ENCODE measurements at regions not wholly inside any gene's neighbourhood (a gene's known extent, or its start where the extent isn't known, plus 50 kb on each side); places are given as distances from the start of the nearest gene placed in this dataset.

DNA sequence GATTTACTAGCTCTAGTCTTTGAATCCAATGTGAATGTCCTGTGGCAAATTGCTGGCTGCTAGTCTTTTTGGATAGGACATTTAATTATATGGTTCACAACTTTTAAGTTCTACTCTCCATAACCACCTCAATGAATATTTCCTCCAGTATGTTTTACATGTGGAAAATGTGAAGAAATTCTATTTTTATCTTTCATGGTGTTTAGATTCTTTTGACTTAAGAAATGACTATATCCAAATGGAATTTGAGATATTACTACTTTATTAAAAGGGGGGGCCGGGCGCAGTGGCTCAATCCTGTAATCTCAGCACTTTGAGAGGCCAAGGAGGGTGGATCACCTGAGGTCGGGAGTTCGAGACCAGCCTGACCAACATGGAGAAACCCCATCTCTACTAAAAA, 202.0 kb downstream of the ARL4A start:
- no peak for ATAC-seq
- TF ChIP-seq PPARA (CRISPR knock-in tag; IDR thresholded peaks at IDR 0.05; ENCODE audit: borderline replicate concordance) (no peak), CREB5 (CRISPR knock-in tag; IDR thresholded peaks at IDR 0.05; ENCODE audit: low read depth) (no peak), ZNF70 (CRISPR knock-in tag; IDR thresholded peaks at IDR 0.05) (no peak)

GRCh38 chr7:12890586-12890985, 203.2 kb downstream of the ARL4A start:
- TF ChIP-seq POU6F1 (CRISPR knock-in tag; IDR thresholded peaks at IDR 0.05; ENCODE audit: borderline replicate concordance, low read depth) = no peak
- no peak for TF ChIP-seq ZFP30 (CRISPR knock-in tag; IDR thresholded peaks at IDR 0.05)
- TF ChIP-seq RARB (CRISPR knock-in tag; IDR thresholded peaks at IDR 0.05) = no peak
- no peak for TF ChIP-seq ZNF565 (CRISPR knock-in tag; conservative IDR thresholded peaks at IDR 0.05; ENCODE audit: low read depth)
- TF ChIP-seq ARNTL (CRISPR knock-in tag; IDR thresholded peaks at IDR 0.05; ENCODE audit: borderline replicate concordance, low read depth) = no peak
- no peak for TF ChIP-seq TOX (CRISPR knock-in tag; IDR thresholded peaks at IDR 0.05; ENCODE audit: borderline replicate concordance)
- TF ChIP-seq ZFP3 (CRISPR knock-in tag; IDR thresholded peaks at IDR 0.05) = no peak
- TF ChIP-seq ZNF70 (CRISPR knock-in tag; IDR thresholded peaks at IDR 0.05) = no peak
- no peak for TF ChIP-seq ISL1 (CRISPR knock-in tag; IDR thresholded peaks at IDR 0.05)
- no peak for TF ChIP-seq BACH2 (CRISPR knock-in tag; IDR thresholded peaks at IDR 0.05; ENCODE audit: borderline replicate concordance)
- TF ChIP-seq GLIS3 (CRISPR knock-in tag; IDR thresholded peaks at IDR 0.05) = no peak
- no peak for TF ChIP-seq ZC3H10 (CRISPR knock-in tag; IDR thresholded peaks at IDR 0.05)

GRCh38 chr7:12893292-12893691, 205.9 kb downstream of the ARL4A start:
- no peak for ATAC-seq
- TF ChIP-seq ESRRG (CRISPR knock-in tag; IDR thresholded peaks at IDR 0.05) = no peak
- no peak for TF ChIP-seq PATZ1 (CRISPR knock-in tag; IDR thresholded peaks at IDR 0.05; ENCODE audit: borderline replicate concordance)
- no peak for TF ChIP-seq ZFP30 (CRISPR knock-in tag; IDR thresholded peaks at IDR 0.05)
- no peak for TF ChIP-seq SNAI2 (CRISPR knock-in tag; IDR thresholded peaks at IDR 0.05)
- TF ChIP-seq, protein P1, sequence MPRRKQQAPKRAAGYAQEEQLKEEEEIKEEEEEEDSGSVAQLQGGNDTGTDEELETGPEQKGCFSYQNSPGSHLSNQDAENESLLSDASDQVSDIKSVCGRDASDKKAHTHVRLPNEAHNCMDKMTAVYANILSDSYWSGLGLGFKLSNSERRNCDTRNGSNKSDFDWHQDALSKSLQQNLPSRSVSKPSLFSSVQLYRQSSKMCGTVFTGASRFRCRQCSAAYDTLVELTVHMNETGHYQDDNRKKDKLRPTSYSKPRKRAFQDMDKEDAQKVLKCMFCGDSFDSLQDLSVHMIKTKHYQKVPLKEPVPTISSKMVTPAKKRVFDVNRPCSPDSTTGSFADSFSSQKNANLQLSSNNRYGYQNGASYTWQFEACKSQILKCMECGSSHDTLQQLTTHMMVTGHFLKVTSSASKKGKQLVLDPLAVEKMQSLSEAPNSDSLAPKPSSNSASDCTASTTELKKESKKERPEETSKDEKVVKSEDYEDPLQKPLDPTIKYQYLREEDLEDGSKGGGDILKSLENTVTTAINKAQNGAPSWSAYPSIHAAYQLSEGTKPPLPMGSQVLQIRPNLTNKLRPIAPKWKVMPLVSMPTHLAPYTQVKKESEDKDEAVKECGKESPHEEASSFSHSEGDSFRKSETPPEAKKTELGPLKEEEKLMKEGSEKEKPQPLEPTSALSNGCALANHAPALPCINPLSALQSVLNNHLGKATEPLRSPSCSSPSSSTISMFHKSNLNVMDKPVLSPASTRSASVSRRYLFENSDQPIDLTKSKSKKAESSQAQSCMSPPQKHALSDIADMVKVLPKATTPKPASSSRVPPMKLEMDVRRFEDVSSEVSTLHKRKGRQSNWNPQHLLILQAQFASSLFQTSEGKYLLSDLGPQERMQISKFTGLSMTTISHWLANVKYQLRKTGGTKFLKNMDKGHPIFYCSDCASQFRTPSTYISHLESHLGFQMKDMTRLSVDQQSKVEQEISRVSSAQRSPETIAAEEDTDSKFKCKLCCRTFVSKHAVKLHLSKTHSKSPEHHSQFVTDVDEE (CRISPR knock-in tag; IDR thresholded peaks at IDR 0.05) = no peak
- TF ChIP-seq GLIS3 (CRISPR knock-in tag; IDR thresholded peaks at IDR 0.05) = no peak
- no peak for TF ChIP-seq ISL1 (CRISPR knock-in tag; IDR thresholded peaks at IDR 0.05)
- no peak for TF ChIP-seq POU6F1 (CRISPR knock-in tag; IDR thresholded peaks at IDR 0.05; ENCODE audit: borderline replicate concordance, low read depth)
- no peak for TF ChIP-seq CSDC2 (CRISPR knock-in tag; IDR thresholded peaks at IDR 0.05)
- no peak for TF ChIP-seq TOX (CRISPR knock-in tag; IDR thresholded peaks at IDR 0.05; ENCODE audit: borderline replicate concordance)
- no peak for TF ChIP-seq ZNF70 (CRISPR knock-in tag; IDR thresholded peaks at IDR 0.05)
- TF ChIP-seq RARB (CRISPR knock-in tag; IDR thresholded peaks at IDR 0.05) = no peak
- no peak for TF ChIP-seq ZC3H10 (CRISPR knock-in tag; IDR thresholded peaks at IDR 0.05)
- TF ChIP-seq BACH2 (CRISPR knock-in tag; IDR thresholded peaks at IDR 0.05; ENCODE audit: borderline replicate concordance) = no peak
- no peak for TF ChIP-seq ZNF8 (CRISPR knock-in tag; IDR thresholded peaks at IDR 0.05)
- TF ChIP-seq ARNTL (CRISPR knock-in tag; IDR thresholded peaks at IDR 0.05; ENCODE audit: borderline replicate concordance, low read depth) = no peak
- TF ChIP-seq OSR1 (CRISPR knock-in tag; IDR thresholded peaks at IDR 0.05) = no peak
- TF ChIP-seq CREB5 (CRISPR knock-in tag; IDR thresholded peaks at IDR 0.05; ENCODE audit: low read depth) = no peak
- no peak for TF ChIP-seq TCF4 (CRISPR knock-in tag; IDR thresholded peaks at IDR 0.05; ENCODE audit: borderline replicate concordance)
- TF ChIP-seq ZNF565 (CRISPR knock-in tag; conservative IDR thresholded peaks at IDR 0.05; ENCODE audit: low read depth) = no peak

More at GRCh38 chr7:12890586-12890985, 203.2 kb downstream of the ARL4A start:
- ATAC-seq = no peak

Measured in SK-N-SH treated with all-trans-retinoic acid at 6 μM for 48 hours (cell line).